ENCODE measurements at regions not wholly inside any gene's neighbourhood (a gene's known extent, or its start where the extent isn't known, plus 50 kb on each side); places are given as distances from the start of the nearest gene placed in this dataset.

DNA sequence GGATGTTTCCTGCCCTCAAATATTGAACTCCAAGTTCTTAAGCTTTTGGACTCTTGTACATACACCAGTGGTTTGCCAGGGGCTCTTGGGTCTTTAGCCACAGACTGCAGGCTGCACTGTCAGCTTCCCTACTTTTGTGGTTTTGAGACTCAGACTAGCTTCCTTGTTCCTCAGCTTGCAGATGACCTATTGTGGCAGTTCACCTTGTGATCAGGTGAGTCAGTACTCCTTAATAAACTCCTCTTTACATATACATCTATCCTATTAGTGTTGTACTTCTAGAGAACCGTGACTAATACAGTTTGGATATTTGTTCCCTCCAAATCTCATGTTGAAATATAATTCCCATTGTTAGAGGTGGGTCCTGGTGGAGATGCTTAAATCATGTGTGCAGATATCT, 681.9 kb upstream of the ARRDC3 start:
- H2AFZ ChIP-seq (ENCODE audit: low read depth, low read length) = no peak overlapping the region
- H3K4me3 ChIP-seq (ENCODE audit: low read length) = no peak overlapping the region
- no peak overlapping the region for H3K9ac ChIP-seq (ENCODE audit: low read length)
- no peaks in the 10 kb centered on the region for H3K4me1 ChIP-seq (ENCODE audit: low read length)
- no peaks in the 10 kb centered on the region for H3K36me3 ChIP-seq (replicated peaks; ENCODE audit: low read depth, low read length)
- H3K9me3 ChIP-seq (ENCODE audit: insufficient read depth, low read length) = no peaks in the 10 kb centered on the region
- no peaks in the 10 kb centered on the region for H3K27me3 ChIP-seq (ENCODE audit: low read depth, low read length)
- TF ChIP-seq, protein P1, sequence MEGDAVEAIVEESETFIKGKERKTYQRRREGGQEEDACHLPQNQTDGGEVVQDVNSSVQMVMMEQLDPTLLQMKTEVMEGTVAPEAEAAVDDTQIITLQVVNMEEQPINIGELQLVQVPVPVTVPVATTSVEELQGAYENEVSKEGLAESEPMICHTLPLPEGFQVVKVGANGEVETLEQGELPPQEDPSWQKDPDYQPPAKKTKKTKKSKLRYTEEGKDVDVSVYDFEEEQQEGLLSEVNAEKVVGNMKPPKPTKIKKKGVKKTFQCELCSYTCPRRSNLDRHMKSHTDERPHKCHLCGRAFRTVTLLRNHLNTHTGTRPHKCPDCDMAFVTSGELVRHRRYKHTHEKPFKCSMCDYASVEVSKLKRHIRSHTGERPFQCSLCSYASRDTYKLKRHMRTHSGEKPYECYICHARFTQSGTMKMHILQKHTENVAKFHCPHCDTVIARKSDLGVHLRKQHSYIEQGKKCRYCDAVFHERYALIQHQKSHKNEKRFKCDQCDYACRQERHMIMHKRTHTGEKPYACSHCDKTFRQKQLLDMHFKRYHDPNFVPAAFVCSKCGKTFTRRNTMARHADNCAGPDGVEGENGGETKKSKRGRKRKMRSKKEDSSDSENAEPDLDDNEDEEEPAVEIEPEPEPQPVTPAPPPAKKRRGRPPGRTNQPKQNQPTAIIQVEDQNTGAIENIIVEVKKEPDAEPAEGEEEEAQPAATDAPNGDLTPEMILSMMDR (IDR thresholded peaks at IDR 0.05; ENCODE audit: low read depth, low read length) = no peak
- TF ChIP-seq EZH2phosphoT487 (IDR thresholded peaks at IDR 0.05; ENCODE audit: low read depth) = no peak
- H3K4me2 ChIP-seq (ENCODE audit: low read length) = no peak overlapping the region
- H3K27ac ChIP-seq (ENCODE audit: low read length) = no peak overlapping the region
- no peaks in the 10 kb centered on the region for H4K20me1 ChIP-seq (ENCODE audit: insufficient read depth, low read length)
- H3K79me2 ChIP-seq (ENCODE audit: low read length) = no peaks in the 10 kb centered on the region

DNA sequence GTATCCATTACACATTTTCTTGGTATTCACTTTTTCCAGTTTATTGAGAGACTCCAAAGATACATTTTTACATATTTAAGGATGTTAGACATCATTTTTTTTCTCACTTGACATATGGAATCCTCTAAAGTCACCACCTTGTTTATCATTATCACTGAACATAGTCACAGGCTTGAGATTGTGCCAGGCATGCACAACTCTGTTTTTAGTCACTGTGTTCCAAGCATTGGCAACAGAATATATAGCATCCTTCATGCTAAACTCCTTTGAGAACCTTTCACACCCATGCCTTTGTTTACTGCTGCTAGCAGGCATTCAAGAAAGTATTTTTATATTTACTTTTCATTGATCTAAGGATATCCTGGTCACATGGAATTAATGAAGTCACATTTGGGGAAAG, 668.6 kb upstream of the ARRDC3 start:
- H3K79me2 ChIP-seq (ENCODE audit: low read length) = no peaks in the 10 kb centered on the region
- TF ChIP-seq EZH2phosphoT487 (IDR thresholded peaks at IDR 0.05; ENCODE audit: low read depth) = no peak
- TF ChIP-seq, protein P1 (IDR thresholded peaks at IDR 0.05; ENCODE audit: low read depth, low read length) = no peak

DNA sequence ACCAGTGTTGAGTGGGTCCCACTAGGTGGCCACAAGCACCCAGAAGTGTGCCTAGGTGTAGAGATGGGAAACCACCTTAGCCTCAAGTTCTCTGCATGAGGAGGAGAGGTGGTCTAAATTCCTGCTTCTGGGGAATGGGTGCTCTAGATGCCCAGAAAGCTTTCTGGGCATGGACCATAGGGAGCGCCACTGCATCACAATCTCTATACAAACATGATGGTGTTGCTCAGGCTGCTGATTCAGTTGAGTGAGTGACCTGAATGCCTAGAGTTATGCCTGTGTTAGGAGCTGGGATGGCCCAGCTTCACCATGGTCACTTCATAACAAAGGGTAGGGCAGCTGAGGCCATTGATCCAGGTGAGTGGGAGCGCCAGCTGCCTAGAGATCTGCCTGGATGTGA, 667.9 kb upstream of the ARRDC3 start:
- no peaks in the 10 kb centered on the region for H3K79me2 ChIP-seq (ENCODE audit: low read length)
- TF ChIP-seq EZH2phosphoT487 (IDR thresholded peaks at IDR 0.05; ENCODE audit: low read depth) = no peak
- TF ChIP-seq, protein P1 (IDR thresholded peaks at IDR 0.05; ENCODE audit: low read depth, low read length) = no peak
- H3K4me2 ChIP-seq (ENCODE audit: low read length) = no peak overlapping the region
- H3K9ac ChIP-seq (ENCODE audit: low read length) = no peak overlapping the region
- no peaks in the 10 kb centered on the region for H3K36me3 ChIP-seq (replicated peaks; ENCODE audit: low read depth, low read length)
- no peaks in the 10 kb centered on the region for H4K20me1 ChIP-seq (ENCODE audit: insufficient read depth, low read length)
- H2AFZ ChIP-seq (ENCODE audit: low read depth, low read length) = no peak overlapping the region
- H3K9me3 ChIP-seq (ENCODE audit: insufficient read depth, low read length) = no peaks in the 10 kb centered on the region
- no peak overlapping the region for H3K27ac ChIP-seq (ENCODE audit: low read length)
- no peaks in the 10 kb centered on the region for H3K4me1 ChIP-seq (ENCODE audit: low read length)
- no peaks in the 10 kb centered on the region for H3K27me3 ChIP-seq (ENCODE audit: low read depth, low read length)
- H3K4me3 ChIP-seq (ENCODE audit: low read length) = no peak overlapping the region

More for the DNA sequence above, 668.6 kb upstream of the ARRDC3 start:
- Histone ChIP-seq H3K4me1 (ENCODE audit: low read length) (no peaks in the 10 kb centered on the region), H3K27ac (ENCODE audit: low read length) (no peak overlapping the region), H4K20me1 (ENCODE audit: insufficient read depth, low read length) (no peaks in the 10 kb centered on the region), H3K4me2 (ENCODE audit: low read length) (no peak overlapping the region), H3K36me3 (replicated peaks; ENCODE audit: low read depth, low read length) (no peaks in the 10 kb centered on the region), H3K9ac (ENCODE audit: low read length) (no peak overlapping the region), H3K27me3 (ENCODE audit: low read depth, low read length) (no peaks in the 10 kb centered on the region), H2AFZ (ENCODE audit: low read depth, low read length) (no peak overlapping the region), H3K4me3 (ENCODE audit: low read length) (no peak overlapping the region), H3K9me3 (ENCODE audit: insufficient read depth, low read length) (no peaks in the 10 kb centered on the region)

DNA sequence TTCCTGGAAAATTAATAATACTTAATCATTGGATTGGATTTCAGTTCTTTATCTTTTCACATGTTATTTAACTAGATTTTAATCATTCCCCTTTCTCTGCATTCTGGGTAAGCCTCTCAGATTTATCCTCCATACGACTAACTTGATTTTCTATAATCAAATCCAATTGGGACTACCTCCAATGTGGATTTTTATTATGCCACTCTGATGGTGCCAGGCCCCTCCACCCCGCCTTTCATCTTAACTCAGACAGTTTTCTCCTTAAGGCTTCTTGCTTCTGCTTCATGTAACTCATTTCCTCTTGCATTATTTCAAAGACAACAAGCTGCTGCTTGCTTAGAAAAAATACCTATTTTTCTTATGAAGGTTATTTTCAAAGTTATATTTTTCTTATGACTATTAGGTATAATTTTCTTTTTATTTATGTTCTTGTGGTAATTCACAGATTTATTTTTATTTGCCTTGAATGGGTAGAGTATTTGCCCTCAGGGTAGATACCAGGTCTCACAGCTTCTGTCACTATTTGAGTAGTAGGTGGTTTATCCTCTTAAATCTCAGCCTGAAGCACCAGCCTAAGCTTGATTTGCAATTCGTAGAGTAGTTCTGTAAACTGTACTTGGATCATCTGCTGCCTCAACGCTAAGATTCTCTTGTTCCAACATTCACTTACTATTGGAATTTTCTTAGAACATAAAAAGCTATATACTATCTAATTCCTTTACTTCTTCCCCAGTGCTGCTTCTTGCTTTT, 659.0 kb upstream of the ARRDC3 start:
- no peaks in the 10 kb centered on the region for H4K20me1 ChIP-seq (ENCODE audit: insufficient read depth, low read length)
- H3K27ac ChIP-seq (ENCODE audit: low read length) = no peak overlapping the region
- no peak overlapping the region for H3K9ac ChIP-seq (ENCODE audit: low read length)
- no peaks in the 10 kb centered on the region for H3K79me2 ChIP-seq (ENCODE audit: low read length)
- no peaks in the 10 kb centered on the region for H3K27me3 ChIP-seq (ENCODE audit: low read depth, low read length)
- no peak overlapping the region for H3K4me2 ChIP-seq (ENCODE audit: low read length)
- no peak for TF ChIP-seq EZH2phosphoT487 (IDR thresholded peaks at IDR 0.05; ENCODE audit: low read depth)
- TF ChIP-seq, protein P1 (IDR thresholded peaks at IDR 0.05; ENCODE audit: low read depth, low read length) = no peak
- H3K4me3 ChIP-seq (ENCODE audit: low read length) = no peak overlapping the region
- no peaks in the 10 kb centered on the region for H3K9me3 ChIP-seq (ENCODE audit: insufficient read depth, low read length)
- no peaks in the 10 kb centered on the region for H3K36me3 ChIP-seq (replicated peaks; ENCODE audit: low read depth, low read length)
- no peak overlapping the region for H2AFZ ChIP-seq (ENCODE audit: low read depth, low read length)
- no peaks in the 10 kb centered on the region for H3K4me1 ChIP-seq (ENCODE audit: low read length)

All from OCI-LY3 (cell line).